ENCODE measurements at regions not wholly inside any gene's neighbourhood (a gene's known extent, or its start where the extent isn't known, plus 50 kb on each side); places are given as distances from the start of the nearest gene placed in this dataset.
A peak's percentile ranks its signal among the peaks of the same experiment; 100 is the strongest.

DNA sequence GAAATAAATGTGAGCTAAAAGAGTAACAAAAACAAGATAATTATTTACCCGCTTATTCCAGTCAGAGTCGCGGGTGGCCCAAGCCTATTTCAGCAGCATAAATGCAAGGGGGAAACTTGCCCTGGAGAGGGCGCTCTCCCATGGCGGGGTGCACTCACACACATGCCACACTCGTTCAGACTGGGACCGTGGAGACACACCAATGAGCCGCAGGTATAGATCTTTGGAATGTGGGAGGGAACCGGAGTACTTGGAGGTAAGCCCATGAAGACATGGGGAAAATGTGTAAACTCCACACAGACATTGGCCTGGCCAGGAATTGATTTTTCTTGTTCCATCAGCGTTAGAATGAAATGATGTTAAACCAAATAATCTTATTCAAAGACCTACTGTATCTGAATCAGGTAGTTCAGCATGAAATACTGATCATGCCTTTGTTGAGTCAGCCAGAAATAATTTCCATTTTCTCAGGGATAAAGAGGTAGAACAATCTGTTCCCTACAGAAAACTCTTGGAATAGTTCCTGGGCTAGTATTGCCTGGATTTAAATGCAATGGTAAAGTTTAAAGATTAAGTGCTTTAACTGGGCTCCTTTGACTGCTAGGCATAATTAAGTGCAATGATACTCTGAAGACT is 191.5 kb downstream of the MCHR2 start:
- Histone ChIP-seq H3K9me3 (ENCODE audit: control insufficient read depth, low read depth, low read length) (no peaks in the 10 kb centered on the region), H3K4me1 (ENCODE audit: control insufficient read depth, insufficient read depth, low read length) (no peaks in the 10 kb centered on the region), H3K27ac (ENCODE audit: low read length) (no peak overlapping the region), H3K4me3 (ENCODE audit: low read length) (no peak overlapping the region), H3K27me3 (ENCODE audit: control insufficient read depth, insufficient read depth, low read length) (peaks cover 2% of the 10 kb centered on the region), H3K36me3 (ENCODE audit: control insufficient read depth, insufficient read depth, low read length) (no peaks in the 10 kb centered on the region)
- no CpG with 5 or more reads among the region's 10 CpGs for WGBS (ENCODE audit: insufficient coverage, low lambda C conversion rate)
- no peak for DNase-seq

- Histone ChIP-seq H3K9me3 (ENCODE audit: control insufficient read depth, low read depth, low read length) (no peaks in the 10 kb centered on the region), H3K27ac (ENCODE audit: low read length) (no peak overlapping the region), H3K4me3 (ENCODE audit: low read length) (no peak overlapping the region), H3K36me3 (ENCODE audit: control insufficient read depth, insufficient read depth, low read length) (no peaks in the 10 kb centered on the region), H3K27me3 (ENCODE audit: control insufficient read depth, insufficient read depth, low read length) (peaks cover 2% of the 10 kb centered on the region), H3K4me1 (ENCODE audit: control insufficient read depth, insufficient read depth, low read length) (peaks cover 3% of the 10 kb centered on the region)
- peak in 1 of 2 donors; percentile 25 for DNase-seq
- no CpG with 5 or more reads among the region's 2 CpGs for WGBS (ENCODE audit: insufficient coverage, low lambda C conversion rate)
These were observed 185.0 kb downstream of the MCHR2 start for GRCh38 chr6:99808992-99809391.

DNA sequence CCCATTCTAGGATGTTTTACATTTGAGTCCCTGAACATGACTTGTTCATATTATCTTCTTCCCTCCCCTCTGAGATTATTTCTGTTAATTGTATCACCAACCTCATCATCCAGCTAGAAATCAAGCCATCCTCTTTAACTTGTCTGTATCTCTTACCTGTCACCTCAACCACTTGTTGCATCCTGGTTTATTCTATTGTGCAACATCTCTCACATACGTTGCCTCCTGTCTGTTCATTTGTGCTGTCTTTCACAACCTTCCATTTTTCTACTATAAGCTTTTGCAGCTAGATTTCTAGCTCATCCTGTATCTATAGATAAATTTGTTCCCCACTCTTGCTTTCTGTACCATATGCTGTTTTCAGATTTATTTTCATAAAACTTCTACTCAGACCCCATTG is 183.7 kb downstream of the MCHR2 start:
- Histone ChIP-seq H3K36me3 (ENCODE audit: control insufficient read depth, insufficient read depth, low read length) (no peaks in the 10 kb centered on the region), H3K4me3 (ENCODE audit: low read length) (no peak overlapping the region), H3K9me3 (ENCODE audit: control insufficient read depth, low read depth, low read length) (no peaks in the 10 kb centered on the region), H3K27ac (ENCODE audit: low read length) (no peak overlapping the region), H3K4me1 (ENCODE audit: control insufficient read depth, insufficient read depth, low read length) (peaks cover 7% of the 10 kb centered on the region), H3K27me3 (ENCODE audit: control insufficient read depth, insufficient read depth, low read length) (peaks cover 2% of the 10 kb centered on the region)
- DNase-seq = no peak
- WGBS (ENCODE audit: insufficient coverage, low lambda C conversion rate) = no CpG with 5 or more reads among the region's 1 CpG

GRCh38 chr6:99810942-99811620 is 182.9 kb downstream of the MCHR2 start:
- 88% methylated on average over 1 of the region's 3 CpGs for WGBS (ENCODE audit: insufficient coverage, low lambda C conversion rate)
- Histone ChIP-seq H3K36me3 (ENCODE audit: control insufficient read depth, insufficient read depth, low read length) (no peaks in the 10 kb centered on the region), H3K4me3 (ENCODE audit: low read length) (no peak overlapping the region), H3K4me1 (ENCODE audit: control insufficient read depth, insufficient read depth, low read length) (peaks cover 7% of the 10 kb centered on the region), H3K9me3 (ENCODE audit: control insufficient read depth, low read depth, low read length) (no peaks in the 10 kb centered on the region), H3K27ac (ENCODE audit: low read length) (peak overlapping the region; percentile 30), H3K27me3 (ENCODE audit: control insufficient read depth, insufficient read depth, low read length) (peaks cover 2% of the 10 kb centered on the region)
- DNase-seq = peak; percentile 31 to 55

- no peak overlapping the region for H3K27ac ChIP-seq (ENCODE audit: low read length)
These were observed 182.4 kb downstream of the MCHR2 start for GRCh38 chr6:99811636-99812035.

DNA sequence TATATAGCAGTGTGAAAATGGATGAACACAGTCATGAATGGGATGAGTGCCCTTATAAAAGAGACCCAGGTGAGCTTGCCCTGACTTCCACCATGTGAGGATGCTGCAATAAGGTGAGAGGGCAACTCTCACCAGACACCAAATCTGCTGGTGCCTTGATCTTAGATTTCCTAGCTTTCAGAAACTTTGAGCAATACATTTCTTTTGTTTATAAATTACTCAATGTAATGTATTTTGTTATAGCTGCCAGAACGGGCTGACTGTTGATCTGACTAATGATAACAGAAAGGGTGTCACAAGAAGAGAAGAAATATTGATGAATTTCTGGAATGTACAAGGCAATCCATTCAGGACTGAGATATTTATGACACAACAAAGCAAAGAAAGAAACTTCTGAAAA is 180.5 kb downstream of the MCHR2 start:
- Histone ChIP-seq H3K9me3 (ENCODE audit: control insufficient read depth, low read depth, low read length) (no peaks in the 10 kb centered on the region), H3K4me3 (ENCODE audit: low read length) (no peak overlapping the region), H3K36me3 (ENCODE audit: control insufficient read depth, insufficient read depth, low read length) (no peaks in the 10 kb centered on the region), H3K27ac (ENCODE audit: low read length) (no peak overlapping the region), H3K27me3 (ENCODE audit: control insufficient read depth, insufficient read depth, low read length) (no peaks in the 10 kb centered on the region), H3K4me1 (ENCODE audit: control insufficient read depth, insufficient read depth, low read length) (peaks cover 7% of the 10 kb centered on the region)
- no CpG with 5 or more reads among the region's 1 CpG for WGBS (ENCODE audit: insufficient coverage, low lambda C conversion rate)
- no peak for DNase-seq

More at GRCh38 chr6:99811636-99812035, 182.4 kb downstream of the MCHR2 start:
- H3K4me1 ChIP-seq (ENCODE audit: control insufficient read depth, insufficient read depth, low read length) = peaks cover 7% of the 10 kb centered on the region
- H3K9me3 ChIP-seq (ENCODE audit: control insufficient read depth, low read depth, low read length) = no peaks in the 10 kb centered on the region
- WGBS (ENCODE audit: insufficient coverage, low lambda C conversion rate) = 56% methylated on average over 1 of the region's 1 CpG
- no peak overlapping the region for H3K4me3 ChIP-seq (ENCODE audit: low read length)
- peaks cover 2% of the 10 kb centered on the region for H3K27me3 ChIP-seq (ENCODE audit: control insufficient read depth, insufficient read depth, low read length)
- DNase-seq = no peak
- no peaks in the 10 kb centered on the region for H3K36me3 ChIP-seq (ENCODE audit: control insufficient read depth, insufficient read depth, low read length)

- H3K36me3 ChIP-seq (ENCODE audit: control insufficient read depth, insufficient read depth, low read length) = no peaks in the 10 kb centered on the region
- no peak overlapping the region for H3K4me3 ChIP-seq (ENCODE audit: low read length)
- peaks cover 4% of the 10 kb centered on the region for H3K4me1 ChIP-seq (ENCODE audit: control insufficient read depth, insufficient read depth, low read length)
- H3K27ac ChIP-seq (ENCODE audit: low read length) = no peak overlapping the region
- peak in 1 of 2 donors; percentile 27 for DNase-seq
- whole genome bisulfite sequencing (ENCODE audit: insufficient coverage, low lambda C conversion rate) = 16% methylated on average over 2 of the region's 6 CpGs
- H3K9me3 ChIP-seq (ENCODE audit: control insufficient read depth, low read depth, low read length) = no peaks in the 10 kb centered on the region
- no peaks in the 10 kb centered on the region for H3K27me3 ChIP-seq (ENCODE audit: control insufficient read depth, insufficient read depth, low read length)
These were observed 179.6 kb downstream of the MCHR2 start for GRCh38 chr6:99814230-99814928.

GRCh38 chr6:99816795-99817194 is 177.2 kb downstream of the MCHR2 start:
- WGBS (ENCODE audit: insufficient coverage, low lambda C conversion rate) = 60% methylated on average over 1 of the region's 5 CpGs
- H3K9me3 ChIP-seq (ENCODE audit: control insufficient read depth, low read depth, low read length) = no peaks in the 10 kb centered on the region
- no peak overlapping the region for H3K4me3 ChIP-seq (ENCODE audit: low read length)
- no peaks in the 10 kb centered on the region for H3K27me3 ChIP-seq (ENCODE audit: control insufficient read depth, insufficient read depth, low read length)
- no peak overlapping the region for H3K27ac ChIP-seq (ENCODE audit: low read length)
- H3K4me1 ChIP-seq (ENCODE audit: control insufficient read depth, insufficient read depth, low read length) = peaks cover 4% of the 10 kb centered on the region
- no peak for DNase-seq
- H3K36me3 ChIP-seq (ENCODE audit: control insufficient read depth, insufficient read depth, low read length) = no peaks in the 10 kb centered on the region

DNA sequence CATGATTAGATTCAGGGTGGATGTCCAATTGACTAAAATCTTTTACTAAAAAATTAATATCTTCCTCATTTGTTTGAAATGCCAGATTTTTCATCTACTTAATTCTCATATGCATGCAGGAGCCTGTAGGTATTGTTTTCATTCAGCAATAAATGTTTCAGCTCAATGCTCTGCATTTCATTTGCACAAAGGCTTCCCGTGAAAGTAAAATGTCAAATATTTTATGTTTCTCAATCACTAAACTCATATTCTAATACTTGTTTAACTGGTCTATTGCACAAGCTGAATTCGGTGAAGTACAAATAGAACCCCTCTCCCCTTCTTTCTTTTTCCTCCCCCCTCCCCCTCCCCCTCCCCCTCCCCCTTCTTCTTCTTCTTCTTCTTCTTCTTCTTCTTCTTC is 175.9 kb downstream of the MCHR2 start:
- no peak overlapping the region for H3K27ac ChIP-seq (ENCODE audit: low read length)
- H3K4me3 ChIP-seq (ENCODE audit: low read length) = no peak overlapping the region
- H3K9me3 ChIP-seq (ENCODE audit: control insufficient read depth, low read depth, low read length) = no peaks in the 10 kb centered on the region
- peaks cover 4% of the 10 kb centered on the region for H3K4me1 ChIP-seq (ENCODE audit: control insufficient read depth, insufficient read depth, low read length)
- DNase-seq = no peak
- H3K27me3 ChIP-seq (ENCODE audit: control insufficient read depth, insufficient read depth, low read length) = no peaks in the 10 kb centered on the region
- H3K36me3 ChIP-seq (ENCODE audit: control insufficient read depth, insufficient read depth, low read length) = no peaks in the 10 kb centered on the region
- WGBS (ENCODE audit: insufficient coverage, low lambda C conversion rate) = no CpG with 5 or more reads among the region's 2 CpGs

GRCh38 chr6:99819853-99820252 is 174.2 kb downstream of the MCHR2 start:
- Histone ChIP-seq H3K9me3 (ENCODE audit: control insufficient read depth, low read depth, low read length) (no peaks in the 10 kb centered on the region), H3K36me3 (ENCODE audit: control insufficient read depth, insufficient read depth, low read length) (no peaks in the 10 kb centered on the region), H3K4me3 (ENCODE audit: low read length) (no peak overlapping the region), H3K4me1 (ENCODE audit: control insufficient read depth, insufficient read depth, low read length) (no peaks in the 10 kb centered on the region), H3K27me3 (ENCODE audit: control insufficient read depth, insufficient read depth, low read length) (no peaks in the 10 kb centered on the region), H3K27ac (ENCODE audit: low read length) (no peak overlapping the region)
- no peak for DNase-seq
- WGBS (ENCODE audit: insufficient coverage, low lambda C conversion rate) = 100% methylated on average over 2 of the region's 5 CpGs
